ENCODE measurements at regions not wholly inside any gene's neighbourhood (a gene's known extent, or its start where the extent isn't known, plus 50 kb on each side); places are given as distances from the start of the nearest gene placed in this dataset.

- TF ChIP-seq, protein P1, sequence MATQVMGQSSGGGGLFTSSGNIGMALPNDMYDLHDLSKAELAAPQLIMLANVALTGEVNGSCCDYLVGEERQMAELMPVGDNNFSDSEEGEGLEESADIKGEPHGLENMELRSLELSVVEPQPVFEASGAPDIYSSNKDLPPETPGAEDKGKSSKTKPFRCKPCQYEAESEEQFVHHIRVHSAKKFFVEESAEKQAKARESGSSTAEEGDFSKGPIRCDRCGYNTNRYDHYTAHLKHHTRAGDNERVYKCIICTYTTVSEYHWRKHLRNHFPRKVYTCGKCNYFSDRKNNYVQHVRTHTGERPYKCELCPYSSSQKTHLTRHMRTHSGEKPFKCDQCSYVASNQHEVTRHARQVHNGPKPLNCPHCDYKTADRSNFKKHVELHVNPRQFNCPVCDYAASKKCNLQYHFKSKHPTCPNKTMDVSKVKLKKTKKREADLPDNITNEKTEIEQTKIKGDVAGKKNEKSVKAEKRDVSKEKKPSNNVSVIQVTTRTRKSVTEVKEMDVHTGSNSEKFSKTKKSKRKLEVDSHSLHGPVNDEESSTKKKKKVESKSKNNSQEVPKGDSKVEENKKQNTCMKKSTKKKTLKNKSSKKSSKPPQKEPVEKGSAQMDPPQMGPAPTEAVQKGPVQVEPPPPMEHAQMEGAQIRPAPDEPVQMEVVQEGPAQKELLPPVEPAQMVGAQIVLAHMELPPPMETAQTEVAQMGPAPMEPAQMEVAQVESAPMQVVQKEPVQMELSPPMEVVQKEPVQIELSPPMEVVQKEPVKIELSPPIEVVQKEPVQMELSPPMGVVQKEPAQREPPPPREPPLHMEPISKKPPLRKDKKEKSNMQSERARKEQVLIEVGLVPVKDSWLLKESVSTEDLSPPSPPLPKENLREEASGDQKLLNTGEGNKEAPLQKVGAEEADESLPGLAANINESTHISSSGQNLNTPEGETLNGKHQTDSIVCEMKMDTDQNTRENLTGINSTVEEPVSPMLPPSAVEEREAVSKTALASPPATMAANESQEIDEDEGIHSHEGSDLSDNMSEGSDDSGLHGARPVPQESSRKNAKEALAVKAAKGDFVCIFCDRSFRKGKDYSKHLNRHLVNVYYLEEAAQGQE (IDR thresholded peaks at IDR 0.05): no peak
- TF ChIP-seq SP1 (IDR thresholded peaks at IDR 0.05): no peak
- no peak for TF ChIP-seq RXRA (IDR thresholded peaks at IDR 0.05)
- TF ChIP-seq YY1 (IDR thresholded peaks at IDR 0.05): no peak
Measured at GRCh38 chr1:5364591-5364990, 627.6 kb downstream of the NPHP4 start (continued).

DNA sequence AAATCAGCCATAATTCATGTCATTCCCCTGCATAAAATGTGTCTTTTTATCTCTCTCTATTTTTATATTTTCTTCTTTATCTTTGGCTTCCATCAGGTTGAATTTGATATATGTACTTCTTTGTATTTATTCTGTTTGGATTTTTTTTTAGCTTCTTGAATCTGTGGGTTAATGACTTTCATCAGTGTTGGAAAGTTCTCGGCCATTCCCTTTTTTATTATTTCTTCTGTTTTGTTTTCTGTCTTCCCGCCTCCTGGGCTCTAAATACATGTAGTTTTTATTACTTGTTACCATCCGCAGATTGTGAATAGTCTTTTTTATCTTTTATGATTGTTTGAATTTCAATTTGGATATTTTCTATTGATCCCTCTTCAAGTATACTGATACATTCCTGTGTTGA, 637.5 kb downstream of the NPHP4 start:
- H3K36me3 ChIP-seq (ENCODE audit: control insufficient read depth in 4 of 4, insufficient read depth in 3 of 4, low read depth in 1 of 4, low read length in 3 of 4): no peaks in the 10 kb centered on the region
- peaks cover 0 to 5% (median 4%) of the 10 kb centered on the region in 4 donors for H3K9me3 ChIP-seq (ENCODE audit: control insufficient read depth in 4 of 4, low read length in 3 of 4)
- H3K9ac ChIP-seq (ENCODE audit: low read depth in 1 of 2, low read length in 2 of 2): no peak overlapping the region
- H3K27ac ChIP-seq (ENCODE audit: low read depth in 1 of 2, low read length in 2 of 2): no peak overlapping the region
- 75% methylated on average over 3 of the region's 3 CpGs for WGBS
- no peaks in the 10 kb centered on the region for H3K4me1 ChIP-seq (ENCODE audit: control insufficient read depth in 4 of 4, insufficient read depth in 4 of 4, low read length in 3 of 4)
- no peaks in the 10 kb centered on the region for H3K27me3 ChIP-seq (ENCODE audit: control insufficient read depth in 4 of 4, insufficient read depth in 4 of 4, low read length in 3 of 4)
- H3K4me3 ChIP-seq (ENCODE audit: low read depth in 1 of 3, low read length in 3 of 3): no peak overlapping the region
- TF ChIP-seq, protein P2, sequence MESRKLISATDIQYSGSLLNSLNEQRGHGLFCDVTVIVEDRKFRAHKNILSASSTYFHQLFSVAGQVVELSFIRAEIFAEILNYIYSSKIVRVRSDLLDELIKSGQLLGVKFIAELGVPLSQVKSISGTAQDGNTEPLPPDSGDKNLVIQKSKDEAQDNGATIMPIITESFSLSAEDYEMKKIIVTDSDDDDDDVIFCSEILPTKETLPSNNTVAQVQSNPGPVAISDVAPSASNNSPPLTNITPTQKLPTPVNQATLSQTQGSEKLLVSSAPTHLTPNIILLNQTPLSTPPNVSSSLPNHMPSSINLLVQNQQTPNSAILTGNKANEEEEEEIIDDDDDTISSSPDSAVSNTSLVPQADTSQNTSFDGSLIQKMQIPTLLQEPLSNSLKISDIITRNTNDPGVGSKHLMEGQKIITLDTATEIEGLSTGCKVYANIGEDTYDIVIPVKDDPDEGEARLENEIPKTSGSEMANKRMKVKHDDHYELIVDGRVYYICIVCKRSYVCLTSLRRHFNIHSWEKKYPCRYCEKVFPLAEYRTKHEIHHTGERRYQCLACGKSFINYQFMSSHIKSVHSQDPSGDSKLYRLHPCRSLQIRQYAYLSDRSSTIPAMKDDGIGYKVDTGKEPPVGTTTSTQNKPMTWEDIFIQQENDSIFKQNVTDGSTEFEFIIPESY (IDR thresholded peaks at IDR 0.05): no peak
- TF ChIP-seq RXRA (IDR thresholded peaks at IDR 0.05) (no peak), HNF4G (IDR thresholded peaks at IDR 0.05) (no peak), GABPA (IDR thresholded peaks at IDR 0.05 in 1 of 2, conservative IDR thresholded peaks at IDR 0.05 in 1 of 2) (no peak), TAF1 (conservative IDR thresholded peaks at IDR 0.05) (no peak), FOXA1 (IDR thresholded peaks at IDR 0.05) (no peak), YY1 (IDR thresholded peaks at IDR 0.05) (no peak), NR2F2 (IDR thresholded peaks at IDR 0.05) (no peak), JUND (IDR thresholded peaks at IDR 0.05) (no peak), HNF4A (conservative IDR thresholded peaks at IDR 0.05) (no peak), RAD21 (IDR thresholded peaks at IDR 0.05) (no peak)
- TF ChIP-seq, protein P3, sequence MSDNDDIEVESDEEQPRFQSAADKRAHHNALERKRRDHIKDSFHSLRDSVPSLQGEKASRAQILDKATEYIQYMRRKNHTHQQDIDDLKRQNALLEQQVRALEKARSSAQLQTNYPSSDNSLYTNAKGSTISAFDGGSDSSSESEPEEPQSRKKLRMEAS (IDR thresholded peaks at IDR 0.05): no peak
- DNase-seq (ENCODE audit: low spot score): no peak

DNA sequence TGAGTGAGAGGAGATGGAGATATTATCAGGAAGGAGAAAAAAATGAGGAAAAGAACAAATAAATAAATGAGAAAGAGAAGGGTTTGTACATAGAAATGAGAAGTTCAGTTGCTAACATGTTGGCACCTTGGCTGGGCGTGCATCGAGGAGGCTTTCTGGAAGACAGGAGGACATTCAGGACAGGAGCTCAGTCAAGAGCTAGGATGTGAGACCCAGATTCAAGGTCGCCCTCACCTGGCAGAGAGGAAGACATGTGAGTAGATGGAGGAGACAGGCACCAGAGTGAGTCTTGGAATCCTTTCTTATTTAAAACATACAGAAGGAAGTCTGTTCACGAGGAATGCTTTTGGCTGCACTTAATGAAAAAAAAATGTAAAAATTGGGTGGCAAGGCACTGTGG, 640.9 kb downstream of the NPHP4 start:
- WGBS: 85% methylated on average over 4 of the region's 4 CpGs

More for the DNA sequence above, 640.9 kb downstream of the NPHP4 start:
- no peaks in the 10 kb centered on the region for H3K27me3 ChIP-seq (ENCODE audit: control insufficient read depth in 4 of 4, insufficient read depth in 4 of 4, low read length in 3 of 4)
- no peak for DNase-seq (ENCODE audit: low spot score)
- peaks cover 0 to 5% (median under 1%) of the 10 kb centered on the region in 4 donors for H3K9me3 ChIP-seq (ENCODE audit: control insufficient read depth in 4 of 4, low read length in 3 of 4)
- H3K4me1 ChIP-seq (ENCODE audit: control insufficient read depth in 4 of 4, insufficient read depth in 4 of 4, low read length in 3 of 4): no peaks in the 10 kb centered on the region
- H3K27ac ChIP-seq (ENCODE audit: low read depth in 1 of 2, low read length in 2 of 2): no peak overlapping the region
- H3K9ac ChIP-seq (ENCODE audit: low read depth in 1 of 2, low read length in 2 of 2): no peak overlapping the region
- no peaks in the 10 kb centered on the region for H3K36me3 ChIP-seq (ENCODE audit: control insufficient read depth in 4 of 4, insufficient read depth in 3 of 4, low read depth in 1 of 4, low read length in 3 of 4)
- H3K4me3 ChIP-seq (ENCODE audit: low read depth in 1 of 3, low read length in 3 of 3): no peak overlapping the region
- no peak for TF ChIP-seq GABPA (IDR thresholded peaks at IDR 0.05 in 1 of 2, conservative IDR thresholded peaks at IDR 0.05 in 1 of 2)
- TF ChIP-seq RAD21 (IDR thresholded peaks at IDR 0.05): no peak
- TF ChIP-seq, protein P4, sequence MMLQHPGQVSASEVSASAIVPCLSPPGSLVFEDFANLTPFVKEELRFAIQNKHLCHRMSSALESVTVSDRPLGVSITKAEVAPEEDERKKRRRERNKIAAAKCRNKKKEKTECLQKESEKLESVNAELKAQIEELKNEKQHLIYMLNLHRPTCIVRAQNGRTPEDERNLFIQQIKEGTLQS (IDR thresholded peaks at IDR 0.05): no peak
- TF ChIP-seq, protein P2 (IDR thresholded peaks at IDR 0.05): no peak
